GM06990 (cell line): ENCODE measurements at regions not wholly inside any gene's neighbourhood (a gene's known extent, or its start where the extent isn't known, plus 50 kb on each side); places are given as distances from the start of the nearest gene placed in this dataset.

Experiments used
- DNase-seq: peaks from one replicate; pipeline ENCODE4 v3.0.0-alpha.2; 2011; ENCODE audit not compliant: insufficient read length; ENCODE audit errors: extremely low read depth
- H3K27me3 ChIP-seq: replicated peaks from 2 replicates; pipeline ENCODE4 v1.6.0; 2011; ENCODE audit warnings: low read length; ENCODE audit not compliant: control insufficient read depth, insufficient read depth
- H3K36me3 ChIP-seq: 2 replicates; pipeline ENCODE4 v1.5.1; 2011; ENCODE audit warnings: low read length; ENCODE audit not compliant: control insufficient read depth, insufficient read depth
- H3K4me3 ChIP-seq: replicated peaks from 2 replicates; pipeline ENCODE4 v1.5.1; 2011; ENCODE audit warnings: low read depth, mild to moderate bottlenecking, control low read depth, low read length
- CTCF ChIP-seq: IDR thresholded peaks from 2 replicates; pipeline ENCODE4 v1.5.1; 2011; ENCODE audit warnings: low read length, control low read depth, mild to moderate bottlenecking, inconsistent platforms; ENCODE audit not compliant: insufficient read depth, poor library complexity, severe bottlenecking

GRCh38 chr3:144033863-144034262, 62.2 kb downstream of the DIPK2A start:
- no peak for DNase-seq

GRCh38 chr3:144034715-144035290, 63.2 kb downstream of the DIPK2A start:
- H3K27me3 ChIP-seq = no peaks in the 10 kb centered on the region
- TF ChIP-seq CTCF = no peak
- no peaks in the 10 kb centered on the region for H3K36me3 ChIP-seq
- no peak for DNase-seq
- H3K4me3 ChIP-seq = no peak overlapping the region

More at GRCh38 chr3:144033863-144034262, 62.2 kb downstream of the DIPK2A start:
- no peak for TF ChIP-seq CTCF
- H3K36me3 ChIP-seq = no peaks in the 10 kb centered on the region
- no peak overlapping the region for H3K4me3 ChIP-seq
- no peaks in the 10 kb centered on the region for H3K27me3 ChIP-seq

- H3K36me3 ChIP-seq = no peaks in the 10 kb centered on the region
- no peaks in the 10 kb centered on the region for H3K27me3 ChIP-seq
- DNase-seq = no peak
- H3K4me3 ChIP-seq = no peak overlapping the region
- TF ChIP-seq CTCF = no peak
Measured at GRCh38 chr3:144036498-144036897, 64.9 kb downstream of the DIPK2A start.

GRCh38 chr3:144039661-144040060, 68.0 kb downstream of the DIPK2A start:
- DNase-seq = no peak
- no peak for TF ChIP-seq CTCF
- Histone ChIP-seq H3K27me3 (no peaks in the 10 kb centered on the region), H3K4me3 (no peak overlapping the region), H3K36me3 (no peaks in the 10 kb centered on the region)

GRCh38 chr3:144041960-144042556, 70.4 kb downstream of the DIPK2A start:
- Histone ChIP-seq H3K27me3 (no peaks in the 10 kb centered on the region), H3K36me3 (no peaks in the 10 kb centered on the region), H3K4me3 (no peak overlapping the region)
- no peak for DNase-seq
- no peak for TF ChIP-seq CTCF
